Nephron (organoid): ENCODE measurements at regions not wholly inside any gene's neighbourhood (a gene's known extent, or its start where the extent isn't known, plus 50 kb on each side); places are given as distances from the start of the nearest gene placed in this dataset.
"Not testable (repeated sequence)": the region's sequence is repeated elsewhere in the genome, so short reads cannot be mapped to it uniquely, and the experiment has no call there.

ENCODE experiments used
- H3K27ac Mint-ChIP-seq, 3 experiments: 2 replicates each; pipeline ENCODE4 v1.8.0; 2020; ENCODE audit warnings: mixed read lengths in 3 of 3, mild to moderate bottlenecking in 2 of 3, moderate library complexity in 1 of 3
- H3K27me3 Mint-ChIP-seq: 2 replicates; pipeline ENCODE4 v1.8.0; 2021; ENCODE audit warnings: low read depth, mild to moderate bottlenecking, moderate library complexity, mixed read lengths
- H3K36me3 Mint-ChIP-seq: 2 replicates; pipeline ENCODE4 v1.8.0; 2020; ENCODE audit warnings: low read depth, mixed read lengths
- H3K4me1 Mint-ChIP-seq: 2 replicates; pipeline ENCODE4 v1.8.0; 2020; ENCODE audit warnings: mixed read lengths
- H3K4me3 Mint-ChIP-seq, 3 experiments: 2 replicates each; pipeline ENCODE4 v1.8.0; 2020; ENCODE audit warnings: mild to moderate bottlenecking in 3 of 3, mixed read lengths in 3 of 3, moderate library complexity in 2 of 3
- H3K9me3 Mint-ChIP-seq: 2 replicates; pipeline ENCODE4 v1.8.0; 2020; ENCODE audit warnings: mixed read lengths
- TF ChIP-seq, protein P1 (sequence below), 3 experiments: fragments of 200-600 bp; sonication (generic); IDR thresholded peaks; one replicate each; pipeline ENCODE4 v1.5.0; 2021; ENCODE audit warnings: antibody characterized with exemption in 3 of 3; ENCODE audit not compliant: unreplicated experiment in 3 of 3

DNA sequence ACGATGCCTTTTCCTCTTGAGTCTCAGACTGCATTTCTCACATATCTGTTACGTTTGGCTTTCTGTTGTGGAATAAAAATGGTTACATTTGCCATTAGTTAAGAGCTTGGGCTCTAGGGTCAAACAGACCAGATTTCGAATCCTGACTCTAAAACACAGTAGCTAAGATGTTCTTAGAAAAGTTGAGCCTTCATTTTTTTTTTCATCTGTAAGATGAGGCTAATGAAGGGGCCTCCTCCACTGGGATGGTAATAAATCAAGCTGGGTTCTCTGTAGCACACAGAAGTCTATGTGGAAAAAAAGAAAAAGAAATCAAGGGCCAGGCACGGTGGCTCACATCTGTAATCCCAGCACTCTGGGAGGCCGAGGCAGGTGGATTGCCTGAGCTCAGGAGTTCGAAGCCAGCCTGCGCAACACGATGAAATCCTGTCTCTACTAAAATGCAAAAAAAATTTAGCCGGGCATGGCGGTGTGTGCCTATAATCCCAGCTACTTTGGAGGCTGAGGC lies 49.9 kb upstream of the CAPRIN1 start:
- TF ChIP-seq, protein P1, sequence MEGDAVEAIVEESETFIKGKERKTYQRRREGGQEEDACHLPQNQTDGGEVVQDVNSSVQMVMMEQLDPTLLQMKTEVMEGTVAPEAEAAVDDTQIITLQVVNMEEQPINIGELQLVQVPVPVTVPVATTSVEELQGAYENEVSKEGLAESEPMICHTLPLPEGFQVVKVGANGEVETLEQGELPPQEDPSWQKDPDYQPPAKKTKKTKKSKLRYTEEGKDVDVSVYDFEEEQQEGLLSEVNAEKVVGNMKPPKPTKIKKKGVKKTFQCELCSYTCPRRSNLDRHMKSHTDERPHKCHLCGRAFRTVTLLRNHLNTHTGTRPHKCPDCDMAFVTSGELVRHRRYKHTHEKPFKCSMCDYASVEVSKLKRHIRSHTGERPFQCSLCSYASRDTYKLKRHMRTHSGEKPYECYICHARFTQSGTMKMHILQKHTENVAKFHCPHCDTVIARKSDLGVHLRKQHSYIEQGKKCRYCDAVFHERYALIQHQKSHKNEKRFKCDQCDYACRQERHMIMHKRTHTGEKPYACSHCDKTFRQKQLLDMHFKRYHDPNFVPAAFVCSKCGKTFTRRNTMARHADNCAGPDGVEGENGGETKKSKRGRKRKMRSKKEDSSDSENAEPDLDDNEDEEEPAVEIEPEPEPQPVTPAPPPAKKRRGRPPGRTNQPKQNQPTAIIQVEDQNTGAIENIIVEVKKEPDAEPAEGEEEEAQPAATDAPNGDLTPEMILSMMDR (IDR thresholded peaks at IDR 0.05; ENCODE audit: unreplicated experiment in 3 of 3) = no peak
- Mint-ChIP-seq H3K36me3 (no peaks in the 10 kb centered on the region), H3K4me1 (peaks cover 11% of the 10 kb centered on the region), H3K9me3 (no peaks in the 10 kb centered on the region), H3K27me3 (peaks cover 20% of the 10 kb centered on the region), H3K27ac (peak overlapping the region in 1 of 3 experiments; percentile 22), H3K4me3 (no peak overlapping the region)

DNA sequence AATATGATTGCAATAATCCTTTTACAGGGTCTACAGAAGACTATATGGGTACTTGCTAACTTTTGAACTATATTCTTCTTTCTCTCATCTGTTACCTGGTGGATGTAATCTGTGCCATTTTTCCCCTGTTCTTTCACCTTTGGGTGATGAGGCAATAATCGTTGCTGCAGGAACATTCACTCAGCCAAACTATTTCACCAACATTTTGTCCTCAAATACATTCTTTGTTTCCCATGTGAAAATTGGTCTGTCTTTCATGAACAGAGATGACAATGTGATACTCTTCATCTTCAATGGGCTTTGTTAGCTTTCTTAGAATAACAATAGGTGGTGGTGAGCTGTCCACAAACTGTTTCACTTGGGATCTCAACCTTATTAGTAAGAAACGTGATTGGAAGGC lies 52.1 kb upstream of the CAPRIN1 start:
- TF ChIP-seq, protein P1 (IDR thresholded peaks at IDR 0.05; ENCODE audit: unreplicated experiment in 3 of 3) = no peak
- Mint-ChIP-seq H3K9me3 (no peaks in the 10 kb centered on the region), H3K27me3 (peaks cover 26% of the 10 kb centered on the region), H3K36me3 (no peaks in the 10 kb centered on the region), H3K27ac (no peak overlapping the region), H3K4me1 (peaks cover 11% of the 10 kb centered on the region), H3K4me3 (no peak overlapping the region)

DNA sequence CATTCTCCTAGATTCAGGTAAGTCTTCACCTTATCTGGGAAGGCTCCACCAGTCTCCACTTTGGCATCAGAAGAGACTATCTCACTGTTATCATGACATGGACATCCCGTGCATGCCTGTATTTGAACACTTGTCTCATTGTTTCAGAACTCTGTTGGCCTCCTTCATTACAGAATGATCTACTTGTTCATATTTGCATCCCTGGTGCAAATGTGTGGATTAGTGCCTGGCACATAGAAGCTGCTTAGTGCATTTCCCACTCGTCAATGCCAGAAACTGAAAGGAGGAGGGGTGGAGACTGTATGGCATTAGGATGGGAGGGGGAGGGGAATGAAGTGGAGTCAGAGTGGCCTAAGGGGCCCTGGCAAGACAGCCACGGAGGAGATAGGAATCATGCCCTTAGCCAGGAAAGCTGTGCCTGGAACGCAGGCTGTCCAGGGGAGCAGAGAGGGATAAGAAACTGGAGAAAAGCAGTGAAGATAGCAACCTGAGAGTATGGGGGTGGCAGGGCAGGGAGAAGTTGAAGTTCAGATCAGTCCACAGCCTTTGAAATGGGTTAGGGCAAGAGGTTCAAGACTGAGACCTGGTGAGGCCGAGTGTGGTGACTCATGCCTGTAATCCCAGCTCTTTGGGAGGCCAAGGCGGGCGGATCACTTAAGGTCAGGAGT lies 53.8 kb upstream of the CAPRIN1 start:
- TF ChIP-seq, protein P1 (IDR thresholded peaks at IDR 0.05; ENCODE audit: unreplicated experiment in 3 of 3) = no peak
- Mint-ChIP-seq H3K4me3 (no peak overlapping the region), H3K9me3 (no peaks in the 10 kb centered on the region)

DNA sequence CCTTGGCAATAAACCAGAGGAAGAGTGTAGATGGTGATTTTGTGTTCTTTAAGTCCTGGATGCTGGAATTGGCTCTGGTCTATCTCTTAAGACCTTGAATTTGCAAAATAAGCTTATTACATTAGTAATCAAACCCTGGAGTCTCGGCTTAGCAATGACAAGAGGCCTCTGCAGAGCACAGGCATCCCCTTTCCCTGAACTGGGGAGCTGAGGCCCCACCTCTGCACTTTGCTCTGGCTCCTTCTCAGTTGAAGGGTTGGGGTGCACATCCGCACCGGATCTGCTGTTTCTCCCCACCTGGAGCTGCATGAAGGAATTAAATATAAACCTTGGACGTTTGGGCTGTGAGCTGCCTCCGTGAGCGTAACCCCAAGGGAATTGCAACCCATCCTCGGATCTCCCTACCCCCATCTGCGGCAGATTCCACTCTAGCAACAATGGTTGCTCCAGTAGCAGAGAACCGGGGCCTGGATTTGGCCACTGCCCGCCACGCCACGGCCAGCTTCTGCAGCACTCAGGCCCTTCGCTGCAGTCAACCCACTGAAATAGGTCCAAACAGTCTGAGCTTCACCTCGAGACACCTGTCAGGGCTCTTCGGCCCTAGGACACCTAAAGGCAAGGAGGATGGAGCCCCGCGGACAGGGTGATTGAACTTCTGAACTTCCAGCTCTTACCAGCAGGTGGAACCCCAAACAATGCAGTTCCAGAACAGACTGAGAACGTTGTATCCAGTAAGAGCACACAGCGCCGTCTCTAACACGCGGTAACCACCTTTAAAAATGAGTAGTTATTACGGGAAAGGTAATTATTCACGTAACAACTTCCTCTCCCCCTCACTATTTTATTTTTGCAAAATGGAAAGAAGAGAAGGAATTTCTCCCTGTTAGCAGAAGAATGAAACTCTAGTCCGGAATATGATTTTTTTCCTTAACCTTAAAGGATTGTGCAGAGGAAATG lies 54.8 kb upstream of the CAPRIN1 start:
- Mint-ChIP-seq H3K4me3 (no peak overlapping the region), H3K4me1 (no peaks in the 10 kb centered on the region), H3K9me3 (no peaks in the 10 kb centered on the region), H3K27me3 (peaks cover 17% of the 10 kb centered on the region), H3K27ac (no peak overlapping the region), H3K36me3 (no peaks in the 10 kb centered on the region)
- TF ChIP-seq, protein P1 (IDR thresholded peaks at IDR 0.05; ENCODE audit: unreplicated experiment in 3 of 3) = peak; percentile 76 to 79 (median 77)

More for the DNA sequence above, 53.8 kb upstream of the CAPRIN1 start:
- Mint-ChIP-seq H3K27me3 (peaks cover 21% of the 10 kb centered on the region), H3K4me1 (peaks cover 4% of the 10 kb centered on the region), H3K27ac (no peak overlapping the region), H3K36me3 (no peaks in the 10 kb centered on the region)

DNA sequence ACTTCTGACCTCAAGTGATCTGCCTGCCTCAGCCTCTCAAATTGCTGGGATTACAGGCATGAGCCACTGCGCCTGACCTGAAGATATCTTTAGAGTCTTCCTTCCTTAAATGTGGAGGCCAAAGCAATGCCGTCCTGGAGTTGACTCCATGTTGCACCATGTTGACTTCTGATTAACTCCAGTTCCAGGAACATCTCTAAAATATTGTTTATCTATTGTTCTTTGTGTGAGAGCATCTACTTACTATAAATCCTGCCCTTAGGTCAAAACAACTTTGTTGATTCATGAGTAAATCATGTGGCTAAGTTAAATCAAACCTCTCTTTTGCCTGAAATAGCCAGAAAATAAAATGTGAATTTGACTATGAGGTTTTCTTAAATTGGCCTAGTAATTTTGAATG lies 56.6 kb upstream of the CAPRIN1 start:
- Mint-ChIP-seq H3K36me3 (no peaks in the 10 kb centered on the region), H3K27me3 (peaks cover 17% of the 10 kb centered on the region), H3K4me1 (no peaks in the 10 kb centered on the region), H3K9me3 (no peaks in the 10 kb centered on the region), H3K4me3 (no peak overlapping the region), H3K27ac (no peak overlapping the region)
- TF ChIP-seq, protein P1 (IDR thresholded peaks at IDR 0.05; ENCODE audit: unreplicated experiment in 3 of 3) = no peak

DNA sequence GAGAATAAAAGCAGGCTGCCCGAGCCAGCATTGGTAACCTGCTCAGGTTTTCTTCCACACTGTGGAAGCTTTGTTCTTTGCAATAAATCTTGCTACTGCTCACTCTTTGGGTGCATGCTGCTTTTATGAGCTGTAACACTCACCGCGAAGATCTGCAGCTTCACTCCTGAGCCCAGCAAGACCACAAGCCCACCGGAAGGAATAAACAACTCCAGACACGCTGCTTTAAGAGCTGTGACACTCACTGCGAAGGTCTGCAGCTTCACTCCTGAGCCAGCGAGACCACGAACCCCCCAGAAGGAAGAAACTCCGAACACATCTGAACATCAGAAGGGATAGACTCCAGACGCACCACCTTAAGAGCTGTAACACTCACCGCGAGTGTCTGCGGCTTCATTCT lies 60.4 kb upstream of the CAPRIN1 start:
- peak overlapping the region in 1 of 3 experiments; percentile 28 for H3K27ac Mint-ChIP-seq
- not testable (repeated sequence) for H3K27me3 Mint-ChIP-seq, H3K4me3 Mint-ChIP-seq, H3K4me1 Mint-ChIP-seq, H3K9me3 Mint-ChIP-seq, H3K36me3 Mint-ChIP-seq

DNA sequence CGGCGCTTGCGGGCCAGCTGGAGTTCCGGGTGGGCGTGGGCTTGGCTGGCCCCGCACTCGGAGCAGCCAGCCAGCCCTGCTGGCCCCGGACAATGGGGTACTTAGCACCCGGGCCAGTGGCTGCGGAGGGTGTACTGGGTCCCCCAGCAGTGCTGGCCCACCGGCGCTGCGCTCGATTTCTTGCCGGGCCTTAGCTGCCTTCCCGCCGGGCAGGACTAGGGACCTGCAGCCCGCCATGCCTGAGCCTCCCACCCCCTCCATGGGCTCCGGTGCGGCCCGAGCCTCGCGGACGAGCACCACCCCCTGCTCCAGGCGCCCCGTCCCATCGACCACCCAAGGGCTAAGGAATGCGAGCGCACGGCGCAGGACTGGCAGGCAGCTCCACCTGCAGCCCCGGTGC lies 61.4 kb upstream of the CAPRIN1 start:
- H3K27ac Mint-ChIP-seq, H3K36me3 Mint-ChIP-seq, H3K4me1 Mint-ChIP-seq, H3K4me3 Mint-ChIP-seq, H3K27me3 Mint-ChIP-seq, H3K9me3 Mint-ChIP-seq: not testable (repeated sequence)
